Neural cell (in vitro differentiated cells): ENCODE measurements at regions not wholly inside any gene's neighbourhood (a gene's known extent, or its start where the extent isn't known, plus 50 kb on each side); places are given as distances from the start of the nearest gene placed in this dataset.

Source experiments
- H2AFZ ChIP-seq: fragments of 200-600, 300-800 bp; sonication (generic), shearing (Covaris generic); 2 replicates; pipeline ENCODE4 v1.6.0; 2014; ENCODE audit warnings: low read depth, mild to moderate bottlenecking, antibody characterized with exemption, low read length, moderate library complexity
- H3F3A ChIP-seq: fragments of 200-600 bp; shearing (Covaris generic); 2 replicates; pipeline ENCODE4 v1.6.1; 2016; ENCODE audit warnings: mild to moderate bottlenecking, moderate library complexity, mixed read lengths, antibody characterized with exemption, low read length; ENCODE audit not compliant: insufficient read depth, poor library complexity, severe bottlenecking
- H3K27ac ChIP-seq: fragments of 200-600, 300-800 bp; sonication (generic), shearing (Covaris generic); 2 replicates; pipeline ENCODE4 v1.5.1; 2014; ENCODE audit warnings: mild to moderate bottlenecking, low read length, moderate library complexity
- H3K27me3 ChIP-seq: fragments of 300-800, 200-600 bp; sonication (generic), shearing (Covaris generic); 2 replicates; pipeline ENCODE4 v1.6.0; 2014; ENCODE audit warnings: mild to moderate bottlenecking, low read depth, low read length, moderate library complexity; ENCODE audit not compliant: insufficient read depth
- H3K36me3 ChIP-seq: fragments of 300-800, 200-600 bp; sonication (generic), shearing (Covaris generic); 2 replicates; pipeline ENCODE4 v1.5.1; 2014; ENCODE audit warnings: mild to moderate bottlenecking, antibody characterized with exemption, low read length, moderate library complexity; ENCODE audit not compliant: insufficient read depth
- H3K4me2 ChIP-seq: fragments of 300-800, 200-600 bp; sonication (generic), shearing (Covaris generic); 2 replicates; pipeline ENCODE4 v1.6.0; 2014; ENCODE audit warnings: mild to moderate bottlenecking, low read length
- H3K4me3 ChIP-seq: fragments of 300-800, 200-600 bp; sonication (generic), shearing (Covaris generic); 2 replicates; pipeline ENCODE4 v1.5.1; 2014; ENCODE audit warnings: mild to moderate bottlenecking, low read length, moderate library complexity
- H3K79me2 ChIP-seq: fragments of 200-600 bp; shearing (Covaris generic); replicated peaks from 2 replicates; pipeline ENCODE4 v1.6.0; 2014; ENCODE audit warnings: mild to moderate bottlenecking, low read length, moderate library complexity; ENCODE audit not compliant: insufficient read depth
- H3K9ac ChIP-seq: fragments of 300-800, 200-600 bp; sonication (generic), shearing (Covaris generic); 2 replicates; pipeline ENCODE4 v1.6.1; 2016; ENCODE audit warnings: mild to moderate bottlenecking, low read length, mixed read lengths
- H3K9me2 ChIP-seq: fragments of 200-600 bp; shearing (Covaris generic); 2 replicates; pipeline ENCODE4 v1.6.1; 2016; ENCODE audit warnings: mild to moderate bottlenecking, low read length, mixed read lengths; ENCODE audit not compliant: insufficient read depth
- H3K9me3 ChIP-seq: fragments of 200-600, 300-800 bp; sonication (generic), shearing (Covaris generic); 2 replicates; pipeline ENCODE4 v1.6.1; 2016; ENCODE audit warnings: mild to moderate bottlenecking, mixed run types, low read length, moderate library complexity, mixed read lengths
- H4K20me1 ChIP-seq: fragments of 200-600 bp; shearing (Covaris generic); 2 replicates; pipeline ENCODE4 v1.6.1; 2016; ENCODE audit warnings: mild to moderate bottlenecking, mixed run types; ENCODE audit not compliant: insufficient read depth
- EP300 ChIP-seq: fragments of 450-650 bp; conservative IDR thresholded peaks from 2 replicates; pipeline ENCODE4 v1.6.1; 2014; ENCODE audit warnings: antibody characterized with exemption, mild to moderate bottlenecking, moderate library complexity; ENCODE audit not compliant: poor library complexity, severe bottlenecking
- EZH2 ChIP-seq: fragments of 200-600, 300-800 bp; shearing (Covaris generic), sonication (generic); IDR thresholded peaks from 2 replicates; pipeline ENCODE4 v1.6.1; 2014; ENCODE audit warnings: antibody characterized with exemption, low read length, borderline replicate concordance, mild to moderate bottlenecking; ENCODE audit not compliant: insufficient read depth, poor library complexity, severe bottlenecking
- MXI1 ChIP-seq: fragments of 450-650 bp; conservative IDR thresholded peaks from 2 replicates; pipeline ENCODE4 v1.6.1; 2014; ENCODE audit warnings: antibody characterized with exemption, mild to moderate bottlenecking; ENCODE audit not compliant: poor library complexity, severe bottlenecking
- POLR2AphosphoS5 ChIP-seq: IDR thresholded peaks from 2 replicates; pipeline ENCODE4 v1.6.1; 2012
- RAD21 ChIP-seq: fragments of 450-650 bp; conservative IDR thresholded peaks from 2 replicates; pipeline ENCODE4 v1.6.1; 2014; ENCODE audit warnings: antibody characterized with exemption, mild to moderate bottlenecking, moderate library complexity
- SMC3 ChIP-seq: fragments of 450-650 bp; conservative IDR thresholded peaks from 2 replicates; pipeline ENCODE4 v1.6.1; 2014; ENCODE audit warnings: antibody characterized with exemption, mild to moderate bottlenecking, moderate library complexity; ENCODE audit not compliant: poor library complexity
- TAF1 ChIP-seq: IDR thresholded peaks from 2 replicates; pipeline ENCODE4 v1.6.1; 2012; ENCODE audit warnings: low read depth
- TF ChIP-seq, protein P1 (sequence below): IDR thresholded peaks from 2 replicates; pipeline ENCODE4 v1.6.1; 2012; ENCODE audit warnings: borderline replicate concordance
- TF ChIP-seq, protein P2 (sequence below): fragments of 450-650 bp; IDR thresholded peaks from 2 replicates; pipeline ENCODE4 v1.5.1; 2014; ENCODE audit warnings: antibody characterized with exemption, mild to moderate bottlenecking, moderate library complexity; ENCODE audit not compliant: poor library complexity, severe bottlenecking

DNA sequence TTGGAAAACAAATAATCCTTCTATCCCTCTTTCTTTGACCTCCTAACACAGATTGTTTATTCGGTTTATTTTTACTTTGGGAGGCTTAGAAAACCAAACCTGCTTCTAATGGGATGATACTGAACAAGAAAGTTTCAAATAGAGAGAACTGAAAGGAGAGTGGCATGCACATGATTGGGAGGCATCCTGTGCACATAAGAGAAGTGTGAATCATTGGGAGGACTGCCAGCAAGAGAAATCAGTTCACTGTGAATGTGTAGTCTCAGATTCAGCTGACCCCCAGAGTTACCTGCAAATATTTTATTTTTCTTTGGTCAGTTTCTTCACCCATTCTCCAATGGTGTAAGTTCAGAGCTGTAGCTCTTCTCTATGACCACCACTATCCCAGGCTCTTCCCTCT is 1363.2 kb upstream of the ACVR2A start:
- Histone ChIP-seq H3K27ac (no peak overlapping the region), H3F3A (no peaks in the 10 kb centered on the region), H3K9ac (no peak overlapping the region), H2AFZ (no peak overlapping the region), H3K9me2 (no peaks in the 10 kb centered on the region), H3K4me2 (no peak overlapping the region), H4K20me1 (no peaks in the 10 kb centered on the region), H3K27me3 (no peaks in the 10 kb centered on the region), H3K9me3 (no peaks in the 10 kb centered on the region), H3K4me3 (no peak overlapping the region), H3K36me3 (no peaks in the 10 kb centered on the region), H3K79me2 (no peaks in the 10 kb centered on the region)
- TF ChIP-seq EP300 (no peak), SMC3 (no peak), TAF1 (no peak), EZH2 (no peak), POLR2AphosphoS5 (no peak), RAD21 (no peak), MXI1 (no peak)
- TF ChIP-seq, protein P1, sequence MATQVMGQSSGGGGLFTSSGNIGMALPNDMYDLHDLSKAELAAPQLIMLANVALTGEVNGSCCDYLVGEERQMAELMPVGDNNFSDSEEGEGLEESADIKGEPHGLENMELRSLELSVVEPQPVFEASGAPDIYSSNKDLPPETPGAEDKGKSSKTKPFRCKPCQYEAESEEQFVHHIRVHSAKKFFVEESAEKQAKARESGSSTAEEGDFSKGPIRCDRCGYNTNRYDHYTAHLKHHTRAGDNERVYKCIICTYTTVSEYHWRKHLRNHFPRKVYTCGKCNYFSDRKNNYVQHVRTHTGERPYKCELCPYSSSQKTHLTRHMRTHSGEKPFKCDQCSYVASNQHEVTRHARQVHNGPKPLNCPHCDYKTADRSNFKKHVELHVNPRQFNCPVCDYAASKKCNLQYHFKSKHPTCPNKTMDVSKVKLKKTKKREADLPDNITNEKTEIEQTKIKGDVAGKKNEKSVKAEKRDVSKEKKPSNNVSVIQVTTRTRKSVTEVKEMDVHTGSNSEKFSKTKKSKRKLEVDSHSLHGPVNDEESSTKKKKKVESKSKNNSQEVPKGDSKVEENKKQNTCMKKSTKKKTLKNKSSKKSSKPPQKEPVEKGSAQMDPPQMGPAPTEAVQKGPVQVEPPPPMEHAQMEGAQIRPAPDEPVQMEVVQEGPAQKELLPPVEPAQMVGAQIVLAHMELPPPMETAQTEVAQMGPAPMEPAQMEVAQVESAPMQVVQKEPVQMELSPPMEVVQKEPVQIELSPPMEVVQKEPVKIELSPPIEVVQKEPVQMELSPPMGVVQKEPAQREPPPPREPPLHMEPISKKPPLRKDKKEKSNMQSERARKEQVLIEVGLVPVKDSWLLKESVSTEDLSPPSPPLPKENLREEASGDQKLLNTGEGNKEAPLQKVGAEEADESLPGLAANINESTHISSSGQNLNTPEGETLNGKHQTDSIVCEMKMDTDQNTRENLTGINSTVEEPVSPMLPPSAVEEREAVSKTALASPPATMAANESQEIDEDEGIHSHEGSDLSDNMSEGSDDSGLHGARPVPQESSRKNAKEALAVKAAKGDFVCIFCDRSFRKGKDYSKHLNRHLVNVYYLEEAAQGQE, result no peak
- TF ChIP-seq, protein P2, sequence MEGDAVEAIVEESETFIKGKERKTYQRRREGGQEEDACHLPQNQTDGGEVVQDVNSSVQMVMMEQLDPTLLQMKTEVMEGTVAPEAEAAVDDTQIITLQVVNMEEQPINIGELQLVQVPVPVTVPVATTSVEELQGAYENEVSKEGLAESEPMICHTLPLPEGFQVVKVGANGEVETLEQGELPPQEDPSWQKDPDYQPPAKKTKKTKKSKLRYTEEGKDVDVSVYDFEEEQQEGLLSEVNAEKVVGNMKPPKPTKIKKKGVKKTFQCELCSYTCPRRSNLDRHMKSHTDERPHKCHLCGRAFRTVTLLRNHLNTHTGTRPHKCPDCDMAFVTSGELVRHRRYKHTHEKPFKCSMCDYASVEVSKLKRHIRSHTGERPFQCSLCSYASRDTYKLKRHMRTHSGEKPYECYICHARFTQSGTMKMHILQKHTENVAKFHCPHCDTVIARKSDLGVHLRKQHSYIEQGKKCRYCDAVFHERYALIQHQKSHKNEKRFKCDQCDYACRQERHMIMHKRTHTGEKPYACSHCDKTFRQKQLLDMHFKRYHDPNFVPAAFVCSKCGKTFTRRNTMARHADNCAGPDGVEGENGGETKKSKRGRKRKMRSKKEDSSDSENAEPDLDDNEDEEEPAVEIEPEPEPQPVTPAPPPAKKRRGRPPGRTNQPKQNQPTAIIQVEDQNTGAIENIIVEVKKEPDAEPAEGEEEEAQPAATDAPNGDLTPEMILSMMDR, result no peak

DNA sequence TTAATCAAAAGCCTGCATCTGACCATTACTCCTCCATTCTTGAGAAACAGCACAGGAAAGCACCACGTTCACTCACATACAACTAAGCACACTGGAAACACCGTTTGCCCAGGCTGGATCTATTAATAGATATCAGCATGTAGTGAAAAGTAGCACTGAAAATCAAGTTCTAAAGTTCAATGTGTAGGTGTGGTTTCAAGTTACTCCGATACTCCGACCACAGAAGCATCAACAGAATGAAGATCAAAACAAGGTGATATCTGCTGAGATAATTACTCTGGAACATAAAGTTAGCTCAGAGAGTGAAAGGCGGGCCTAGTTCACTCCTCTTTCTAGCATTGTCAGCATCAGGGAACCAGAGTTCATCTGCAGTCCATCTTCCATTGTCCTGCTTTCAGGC is 1367.4 kb upstream of the ACVR2A start:
- Histone ChIP-seq H3K4me2 (no peak overlapping the region), H2AFZ (no peak overlapping the region), H3K9me2 (no peaks in the 10 kb centered on the region), H3F3A (no peaks in the 10 kb centered on the region), H3K9ac (no peak overlapping the region), H3K27me3 (no peaks in the 10 kb centered on the region), H4K20me1 (no peaks in the 10 kb centered on the region), H3K9me3 (no peaks in the 10 kb centered on the region), H3K4me3 (no peak overlapping the region), H3K27ac (no peak overlapping the region), H3K79me2 (no peaks in the 10 kb centered on the region), H3K36me3 (no peaks in the 10 kb centered on the region)
- TF ChIP-seq MXI1 (no peak), EZH2 (no peak), RAD21 (no peak), POLR2AphosphoS5 (no peak), SMC3 (no peak), EP300 (no peak), TAF1 (no peak)
- TF ChIP-seq, protein P2, result no peak
- TF ChIP-seq, protein P1, result no peak
